Erythroblast (primary cell): ENCODE measurements at regions not wholly inside any gene's neighbourhood (a gene's known extent, or its start where the extent isn't known, plus 50 kb on each side); places are given as distances from the start of the nearest gene placed in this dataset.

Experiments
- GATA1 ChIP-seq: IDR thresholded peaks from 2 replicates; pipeline ENCODE4 v1.6.1; 2011; ENCODE audit warnings: low read depth, mild to moderate bottlenecking, control low read depth, low read length, moderate library complexity
- POLR2A ChIP-seq: IDR thresholded peaks from 2 replicates; pipeline ENCODE4 v1.6.1; 2011; ENCODE audit warnings: mild to moderate bottlenecking, low read length

GRCh38 chr10:78193189-78193588 is 159.5 kb downstream of the RPS24 start:
- no peak for TF ChIP-seq POLR2A
- no peak for TF ChIP-seq GATA1
